RWPE2 (cell line): ENCODE measurements at regions not wholly inside any gene's neighbourhood (a gene's known extent, or its start where the extent isn't known, plus 50 kb on each side); places are given as distances from the start of the nearest gene placed in this dataset.

ENCODE experiments used
- ATAC-seq: fragments of 200-7000 bp; cut with Tn5 transposase; 3 replicates; pipeline ENCODE4 v1.9.1; 2021; ENCODE audit warnings: low read depth
- DNase-seq: peaks from one replicate; pipeline ENCODE4 v3.0.0-alpha.2; 2020; ENCODE audit warnings: low spot score
- H3K27ac ChIP-seq: fragments of 450-650 bp; 2 replicates; pipeline ENCODE4 v1.5.1; 2017; ENCODE audit warnings: mild to moderate bottlenecking; ENCODE audit not compliant: poor library complexity, severe bottlenecking
- H3K27me3 ChIP-seq: fragments of 250-450 bp; sonication (Bioruptor Pico); 2 replicates; pipeline ENCODE4 v1.5.1; 2021; ENCODE audit warnings: mild to moderate bottlenecking, moderate library complexity; ENCODE audit not compliant: insufficient read depth, poor library complexity, severe bottlenecking
- H3K36me3 ChIP-seq: fragments of 250-450 bp; sonication (Bioruptor Pico); 2 replicates; pipeline ENCODE4 v1.5.1; 2020; ENCODE audit warnings: low read depth, mild to moderate bottlenecking, moderate library complexity
- H3K4me1 ChIP-seq: fragments of 250-450 bp; sonication (Bioruptor Pico); 2 replicates; pipeline ENCODE4 v1.5.1; 2021; ENCODE audit warnings: mild to moderate bottlenecking, moderate library complexity; ENCODE audit not compliant: insufficient read depth, poor library complexity, severe bottlenecking
- H3K4me3 ChIP-seq: fragments of 250-450 bp; sonication (Bioruptor Pico); 2 replicates; pipeline ENCODE4 v1.5.1; 2021; ENCODE audit warnings: mild to moderate bottlenecking, moderate library complexity; ENCODE audit not compliant: severe bottlenecking
- H3K9me3 ChIP-seq: fragments of 250-450 bp; sonication (Bioruptor Pico); 2 replicates; pipeline ENCODE4 v1.5.1; 2021; ENCODE audit warnings: mild to moderate bottlenecking, moderate library complexity; ENCODE audit not compliant: severe bottlenecking
- CTCF ChIP-seq: fragments of 450-650 bp; IDR thresholded peaks from one replicate; pipeline ENCODE4 v1.5.1; 2017; ENCODE audit warnings: mild to moderate bottlenecking, moderate library complexity; ENCODE audit not compliant: poor library complexity, severe bottlenecking

- H3K36me3 ChIP-seq: no peaks in the 10 kb centered on the region
- no peak for TF ChIP-seq CTCF
- no peak overlapping the region for H3K27ac ChIP-seq
- H3K9me3 ChIP-seq: no peaks in the 10 kb centered on the region
- no peak overlapping the region for H3K4me3 ChIP-seq
- H3K4me1 ChIP-seq: peaks cover 5% of the 10 kb centered on the region
- ATAC-seq (no peak), DNase-seq (no peak)
- no peaks in the 10 kb centered on the region for H3K27me3 ChIP-seq
These were observed 1301.9 kb downstream of the PCDH7 start for GRCh38 chr4:32022071-32022470.

- no peak for TF ChIP-seq CTCF
- Histone ChIP-seq H3K4me3 (no peak overlapping the region), H3K9me3 (no peaks in the 10 kb centered on the region), H3K27ac (no peak overlapping the region), H3K36me3 (no peaks in the 10 kb centered on the region), H3K4me1 (peaks cover 5% of the 10 kb centered on the region), H3K27me3 (no peaks in the 10 kb centered on the region)
- ATAC-seq (peak; percentile 82; the same call in 2 of the 3 replicates), DNase-seq (no peak)
These were observed 1305.8 kb downstream of the PCDH7 start for GRCh38 chr4:32025851-32026459.

GRCh38 chr4:32030406-32030805 is 1310.2 kb downstream of the PCDH7 start:
- ATAC-seq (no peak), DNase-seq (no peak)
- TF ChIP-seq CTCF: no peak

GRCh38 chr4:32031026-32031425 is 1310.9 kb downstream of the PCDH7 start:
- Histone ChIP-seq H3K27ac (no peak overlapping the region), H3K36me3 (no peaks in the 10 kb centered on the region), H3K4me1 (peaks cover 5% of the 10 kb centered on the region), H3K27me3 (no peaks in the 10 kb centered on the region), H3K4me3 (no peak overlapping the region), H3K9me3 (no peaks in the 10 kb centered on the region)
- TF ChIP-seq CTCF: no peak
- ATAC-seq (no peak), DNase-seq (no peak)

More at GRCh38 chr4:32030406-32030805, 1310.2 kb downstream of the PCDH7 start:
- Histone ChIP-seq H3K36me3 (no peaks in the 10 kb centered on the region), H3K27me3 (no peaks in the 10 kb centered on the region), H3K27ac (no peak overlapping the region), H3K9me3 (no peaks in the 10 kb centered on the region), H3K4me1 (peaks cover 5% of the 10 kb centered on the region), H3K4me3 (no peak overlapping the region)

GRCh38 chr4:32032136-32032672 is 1312.0 kb downstream of the PCDH7 start:
- Histone ChIP-seq H3K9me3 (no peaks in the 10 kb centered on the region), H3K4me1 (no peaks in the 10 kb centered on the region), H3K36me3 (no peaks in the 10 kb centered on the region), H3K4me3 (no peak overlapping the region), H3K27ac (no peak overlapping the region), H3K27me3 (no peaks in the 10 kb centered on the region)
- no peak for TF ChIP-seq CTCF
- ATAC-seq (no peak), DNase-seq (no peak)
